8988T (cell line): ENCODE measurements at regions not wholly inside any gene's neighbourhood (a gene's known extent, or its start where the extent isn't known, plus 50 kb on each side); places are given as distances from the start of the nearest gene placed in this dataset.
"Not testable (repeated sequence)": the region's sequence is repeated elsewhere in the genome, so short reads cannot be mapped to it uniquely, and the experiment has no call there.

Experiments
- DNase-seq: peaks from one replicate; pipeline ENCODE4 v3.0.0; 2011

DNA sequence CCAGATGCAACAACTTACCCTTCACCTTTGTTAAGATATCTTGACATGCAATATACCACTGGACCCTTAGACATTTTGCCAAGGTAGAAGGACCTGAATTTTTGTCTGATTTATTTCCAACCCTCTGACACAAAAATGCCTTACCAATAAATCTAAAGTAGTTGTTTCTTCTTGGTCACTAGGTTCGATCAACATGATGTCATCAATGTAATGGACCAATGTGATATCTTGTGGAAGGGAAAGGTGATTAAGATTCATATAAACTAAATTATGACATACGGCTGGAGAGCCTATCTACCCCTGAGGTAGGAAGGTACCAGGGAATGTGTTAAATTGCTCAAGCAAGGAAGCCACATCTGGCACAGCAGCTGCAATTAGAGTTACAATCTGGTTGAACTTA is 67.7 kb upstream of the SERPINE2 start:
- no peak for DNase-seq

DNA sequence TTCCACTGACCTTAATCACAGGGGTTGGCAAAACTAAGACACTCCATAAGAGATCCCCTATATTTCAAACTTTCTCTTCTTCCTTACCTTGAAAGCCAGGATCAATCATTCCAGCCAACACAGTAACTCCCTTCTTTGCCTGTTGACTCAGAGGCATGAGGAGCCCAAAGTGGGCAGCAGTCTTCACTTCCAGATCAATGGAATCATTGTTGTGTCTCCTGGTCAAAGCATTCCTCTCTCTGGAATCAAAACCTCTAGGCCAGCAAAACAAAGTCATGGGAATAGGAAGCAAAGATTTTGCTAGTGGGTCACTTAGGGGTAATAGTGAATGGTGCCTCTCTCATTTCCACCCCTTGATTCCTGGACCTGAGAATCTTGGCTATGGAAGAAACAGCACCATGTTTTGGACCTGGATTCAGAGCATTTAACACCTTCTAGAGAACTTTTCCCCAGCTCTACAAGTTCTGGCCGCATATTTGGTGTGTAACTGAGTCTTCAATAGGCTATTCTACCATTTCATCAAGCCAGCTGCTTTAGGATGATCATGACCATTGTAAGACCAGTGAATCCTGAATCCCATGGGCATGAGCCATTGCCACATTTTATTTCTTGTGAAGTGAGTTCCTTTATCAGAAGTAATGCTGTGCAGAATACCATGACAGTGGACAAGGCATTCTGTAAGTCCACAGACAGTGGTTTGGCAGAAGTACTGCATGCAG is 65.7 kb upstream of the SERPINE2 start:
- no peak for DNase-seq

DNA sequence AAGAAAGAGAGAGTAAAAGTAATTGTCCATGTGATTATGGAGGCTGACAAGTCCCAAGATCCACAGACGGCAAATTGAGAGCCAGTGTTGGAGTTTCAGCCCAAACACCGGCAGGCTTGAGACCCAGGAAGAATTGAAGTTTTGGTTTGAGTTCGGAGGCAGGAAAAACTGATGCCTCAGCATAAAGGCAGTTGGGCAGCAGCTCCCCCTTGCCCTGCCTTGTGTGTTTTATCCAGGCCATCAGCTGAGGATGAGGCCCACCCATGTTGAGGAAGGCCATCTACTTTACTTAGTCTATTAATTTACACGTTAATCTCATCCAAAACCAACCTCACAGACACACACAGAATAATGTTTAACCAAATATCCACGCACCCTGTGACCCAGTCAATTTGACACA is 64.6 kb upstream of the SERPINE2 start:
- no peak for DNase-seq

DNA sequence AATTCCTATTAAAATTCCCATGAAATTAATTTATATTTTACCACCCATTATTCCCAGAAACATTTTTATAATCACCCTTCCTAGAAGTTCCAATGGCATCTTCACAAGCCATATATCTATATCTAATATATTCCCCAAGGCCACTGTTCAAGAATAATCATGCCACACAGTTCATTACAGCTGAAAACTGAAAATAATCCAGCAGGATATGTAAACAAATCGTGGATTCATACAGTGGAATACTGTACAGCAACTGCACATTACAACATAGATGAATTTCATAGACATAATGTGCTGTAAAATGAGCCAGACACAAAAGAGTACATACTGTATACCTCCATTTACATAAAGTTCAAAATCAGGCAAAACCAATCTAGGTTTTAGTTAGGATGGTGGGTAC is 63.9 kb upstream of the SERPINE2 start:
- DNase-seq: no peak

DNA sequence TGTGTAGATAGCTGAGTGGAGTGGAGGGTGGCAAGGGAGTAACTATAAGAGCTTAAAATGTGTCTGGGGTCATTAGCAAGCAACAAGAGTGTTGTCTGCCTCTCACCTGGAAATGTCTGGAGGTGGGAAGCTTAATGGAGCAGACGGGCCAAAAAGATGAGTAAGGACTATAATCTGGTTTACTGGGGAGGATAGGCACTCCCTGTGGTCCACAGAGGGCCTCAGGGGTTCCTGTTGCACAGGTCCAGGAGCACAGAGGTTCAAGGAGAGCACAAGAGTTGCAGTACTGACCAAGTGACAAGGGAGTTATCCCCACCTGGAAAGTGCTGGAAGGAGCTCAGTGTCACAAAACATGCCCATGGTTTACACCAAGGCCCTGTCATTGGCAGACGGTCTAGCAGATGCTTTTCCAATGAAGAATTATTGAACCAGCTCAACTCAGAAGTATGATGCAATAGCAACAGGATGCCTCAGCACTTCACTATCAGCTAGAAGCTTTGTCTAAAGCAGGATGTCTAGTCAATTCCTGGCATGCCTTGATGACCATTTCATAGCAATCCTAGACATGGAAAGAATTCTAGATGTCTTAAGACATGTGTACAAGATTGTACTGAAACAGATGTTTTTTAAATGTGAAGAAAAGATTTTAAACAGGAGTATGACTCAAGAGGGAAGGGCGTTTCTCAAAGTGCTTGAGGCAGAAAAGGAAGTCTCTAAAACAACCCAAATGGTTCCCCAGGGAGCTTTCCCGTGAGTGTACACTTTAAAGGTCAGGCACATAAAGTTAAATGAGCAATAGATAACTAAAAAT is 62.9 kb upstream of the SERPINE2 start:
- DNase-seq: no peak

DNA sequence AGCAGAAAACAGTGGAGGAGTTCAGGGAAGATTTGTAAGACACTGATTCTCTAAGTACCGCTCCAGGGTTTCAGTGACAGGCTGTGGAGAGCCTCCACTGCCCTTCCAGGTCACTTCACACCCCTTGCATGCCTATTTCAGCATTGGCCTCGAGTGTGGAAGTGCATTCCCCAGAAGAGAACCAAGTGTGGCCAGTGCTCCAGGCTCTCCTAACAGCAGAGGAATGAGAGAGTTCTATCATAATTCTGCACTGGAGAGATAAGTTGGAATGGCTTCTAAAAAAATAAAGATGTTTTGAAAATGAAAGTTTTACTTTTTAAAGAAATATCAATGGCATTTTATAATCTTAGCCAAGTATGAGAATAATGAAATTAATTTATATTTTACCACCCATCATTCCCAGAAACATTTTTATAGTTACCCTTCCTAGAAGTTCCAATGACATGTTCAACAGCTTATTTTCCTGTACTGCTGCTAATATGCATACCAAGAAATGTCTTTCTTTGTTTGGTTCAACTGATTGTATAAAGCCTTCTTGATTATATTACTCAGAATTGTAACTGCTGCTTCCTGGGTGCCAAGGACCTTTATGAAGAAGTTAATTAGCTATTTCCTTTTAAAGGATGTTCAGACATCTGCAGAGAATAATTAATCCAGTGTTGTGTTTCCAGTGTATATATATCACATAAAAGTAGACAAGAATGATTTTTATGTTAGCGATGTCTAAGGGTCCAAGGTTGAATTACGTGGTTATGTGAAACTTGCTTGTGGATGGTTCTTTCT is 61.0 kb upstream of the SERPINE2 start:
- no peak for DNase-seq

DNA sequence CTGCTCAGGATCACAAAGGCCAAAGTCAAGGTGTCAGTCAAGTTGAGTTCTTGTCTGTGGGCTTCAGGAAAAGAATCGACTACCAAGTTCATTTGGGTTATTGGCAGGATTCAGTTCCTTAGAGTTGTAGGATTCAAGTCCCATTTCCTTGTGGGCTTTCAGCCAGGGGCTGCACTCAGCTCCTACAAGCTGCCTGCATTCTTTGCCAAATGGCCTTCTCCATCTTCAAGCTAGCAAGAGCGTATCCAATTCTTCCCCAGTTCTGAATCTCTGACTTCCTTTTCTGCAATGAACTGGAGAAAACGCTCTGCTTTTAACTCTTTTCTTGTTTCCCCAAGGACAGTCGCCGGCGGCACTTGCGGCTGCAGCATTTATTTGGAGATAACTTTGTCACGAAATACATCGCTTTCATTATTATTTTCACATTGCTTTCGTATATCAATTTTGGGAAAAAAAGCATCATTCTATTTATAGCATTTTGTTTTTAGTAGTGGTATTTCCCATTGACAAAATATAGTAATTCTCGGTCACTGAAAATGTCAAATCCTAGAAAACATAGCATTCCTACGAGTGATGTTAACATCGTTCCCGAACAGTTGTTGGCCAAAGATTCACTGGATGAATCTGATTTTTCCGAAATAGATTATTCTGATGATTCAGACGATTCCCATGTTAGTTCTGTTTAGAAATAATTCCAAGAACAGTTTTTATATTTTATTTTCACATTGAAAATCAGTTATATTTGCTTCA is 59.6 kb upstream of the SERPINE2 start:
- no peak for DNase-seq

DNA sequence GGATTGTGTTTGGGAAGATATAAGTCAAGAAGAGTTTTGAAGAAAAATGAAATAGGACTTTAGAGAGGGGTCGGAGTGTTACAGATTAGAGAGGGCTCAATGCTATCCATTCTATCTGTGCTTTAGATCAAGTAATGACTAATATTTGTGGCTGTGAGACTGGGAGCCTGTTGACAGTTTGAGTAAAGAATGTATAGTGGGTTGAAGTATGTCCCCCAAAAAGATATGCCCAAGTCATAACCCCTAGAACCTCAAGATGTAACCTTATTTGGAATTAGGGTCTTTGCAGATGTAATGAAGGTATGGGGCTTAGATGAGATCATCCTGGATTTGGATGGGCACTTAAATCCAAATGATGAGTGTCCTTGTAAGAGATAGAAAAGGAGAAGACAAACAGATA is 55.3 kb upstream of the SERPINE2 start:
- no peak for DNase-seq

DNA sequence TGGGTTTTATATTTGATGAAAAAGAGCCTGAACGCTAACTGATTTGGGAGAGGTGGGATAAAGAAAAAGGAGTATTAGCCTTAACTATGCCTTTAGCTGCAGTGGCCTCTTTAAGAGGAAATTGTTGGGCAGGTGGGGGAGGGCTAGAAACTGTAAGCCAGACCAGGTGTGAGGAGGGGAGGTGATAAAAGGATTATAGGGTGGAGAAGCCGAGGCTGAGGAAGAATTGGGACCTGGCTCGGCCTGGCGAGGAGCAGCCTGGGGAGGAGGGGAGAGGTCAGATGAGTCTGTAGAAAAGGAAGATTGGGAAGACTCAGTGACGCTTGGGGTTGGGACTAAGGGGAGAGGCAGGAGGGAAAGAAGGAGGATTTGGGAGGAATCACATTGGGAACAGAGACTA is 52.6 kb upstream of the SERPINE2 start:
- not testable (repeated sequence) for DNase-seq

DNA sequence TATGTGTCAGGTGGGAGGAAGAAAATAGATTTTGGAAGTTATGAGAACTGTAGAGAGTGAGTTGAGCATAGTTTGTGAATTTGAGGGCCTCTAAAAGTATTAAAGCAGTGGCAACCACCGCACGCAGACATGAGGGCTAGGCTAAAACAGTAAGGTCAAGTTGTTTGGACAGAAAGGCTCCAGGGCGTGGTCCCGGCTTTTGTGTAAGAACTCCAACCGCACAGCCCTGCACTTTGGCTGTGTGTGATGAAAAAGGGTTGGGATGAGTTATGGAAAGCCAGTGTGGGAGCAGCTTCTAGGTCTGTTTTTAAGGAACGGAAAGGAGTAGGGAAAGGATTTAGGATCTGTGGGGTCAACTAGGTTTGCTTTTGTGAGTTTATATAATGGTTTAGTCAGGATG is 50.5 kb upstream of the SERPINE2 start:
- not testable (repeated sequence) for DNase-seq
